ENCODE measurements at regions not wholly inside any gene's neighbourhood (a gene's known extent, or its start where the extent isn't known, plus 50 kb on each side); places are given as distances from the start of the nearest gene placed in this dataset.

- no peak for ATAC-seq
- DNase-seq, result no peak
- intact Hi-C loops (cut with micrococcal nuclease), result no loop called here
Measured at GRCh38 chr2:185891403-185891802, 152.8 kb downstream of the FSIP2 start.

GRCh38 chr2:185891804-185892411 is 153.3 kb downstream of the FSIP2 start:
- no peak for DNase-seq
- no peak for ATAC-seq
- intact Hi-C loops (cut with micrococcal nuclease), result no loop called here

- intact Hi-C loops (cut with micrococcal nuclease), result no loop called here
- no peak for DNase-seq
- no peak for ATAC-seq
Measured at GRCh38 chr2:185892484-185892883, 153.9 kb downstream of the FSIP2 start.

- no peak for ATAC-seq
- intact Hi-C loops (cut with micrococcal nuclease), result no loop called here
- no peak for DNase-seq
Measured at GRCh38 chr2:185894223-185894622, 155.6 kb downstream of the FSIP2 start.

- DNase-seq, result no peak
- ATAC-seq, result no peak
- intact Hi-C loops (cut with micrococcal nuclease), result no loop called here
Measured at GRCh38 chr2:185895828-185896693, 157.5 kb downstream of the FSIP2 start.

- ATAC-seq (no peak), DNase-seq (no peak)
- intact Hi-C loops (cut with micrococcal nuclease), result no loop called here
Measured at GRCh38 chr2:185899366-185899765, 160.8 kb downstream of the FSIP2 start.

GRCh38 chr2:185919155-185919554 is 180.6 kb downstream of the FSIP2 start:
- intact Hi-C loops (cut with micrococcal nuclease), result no loop called here
- no peak for DNase-seq
- no peak for ATAC-seq

- no peak for DNase-seq
- intact Hi-C loops (cut with micrococcal nuclease), result no loop called here
Measured at GRCh38 chr2:185921048-185921756, 182.6 kb downstream of the FSIP2 start.

GRCh38 chr2:185934232-185934631 is 195.6 kb downstream of the FSIP2 start:
- intact Hi-C loops (cut with micrococcal nuclease), result no loop called here
- no peak for ATAC-seq
- DNase-seq, result no peak

More at GRCh38 chr2:185921048-185921756, 182.6 kb downstream of the FSIP2 start:
- ATAC-seq, result no peak

- DNase-seq (no peak), ATAC-seq (no peak)
- intact Hi-C loops (cut with micrococcal nuclease), result no loop called here
Measured at GRCh38 chr2:185939858-185940257, 201.3 kb downstream of the FSIP2 start.

GRCh38 chr2:185942855-185943254 is 204.3 kb downstream of the FSIP2 start:
- intact Hi-C loops (cut with micrococcal nuclease), result no loop called here
- ATAC-seq (no peak), DNase-seq (no peak)

GRCh38 chr2:185947722-185948121 is 209.1 kb downstream of the FSIP2 start:
- intact Hi-C loops (cut with micrococcal nuclease), result no loop called here
- no peak for DNase-seq
- no peak for ATAC-seq

GRCh38 chr2:185952100-185952499 is 213.5 kb downstream of the FSIP2 start:
- intact Hi-C loops (cut with micrococcal nuclease), result no loop called here
- DNase-seq, result no peak
- ATAC-seq, result no peak

- ATAC-seq, result no peak
- no peak for DNase-seq
- intact Hi-C loops (cut with micrococcal nuclease), result no loop called here
Measured at GRCh38 chr2:185954389-185954788, 215.8 kb downstream of the FSIP2 start.

GRCh38 chr2:185955050-185955449 is 216.4 kb downstream of the FSIP2 start:
- no peak for DNase-seq
- no peak for ATAC-seq
- intact Hi-C loops (cut with micrococcal nuclease), result no loop called here

- no peak for ATAC-seq
- no peak for DNase-seq
Measured at GRCh38 chr2:185967335-185967734, 228.7 kb downstream of the FSIP2 start.

GRCh38 chr2:185970148-185970852 is 231.7 kb downstream of the FSIP2 start:
- intact Hi-C loops (cut with micrococcal nuclease), result no loop called here
- DNase-seq, result no peak
- ATAC-seq, result no peak

More at GRCh38 chr2:185967335-185967734, 228.7 kb downstream of the FSIP2 start:
- intact Hi-C loops (cut with micrococcal nuclease), result no loop called here

GRCh38 chr2:185978634-185979407 is 240.2 kb downstream of the FSIP2 start:
- intact Hi-C loops (cut with micrococcal nuclease), result no loop called here
- no peak for ATAC-seq
- no peak for DNase-seq

GRCh38 chr2:185979546-185980071 is 241.0 kb downstream of the FSIP2 start:
- DNase-seq (no peak), ATAC-seq (no peak)
- intact Hi-C loops (cut with micrococcal nuclease), result no loop called here
